ENCODE measurements at regions not wholly inside any gene's neighbourhood (a gene's known extent, or its start where the extent isn't known, plus 50 kb on each side); places are given as distances from the start of the nearest gene placed in this dataset.
A peak's percentile ranks its signal among the peaks of the same experiment; 100 is the strongest.

GRCh38 chr2:234285541-234285940 lies 211.3 kb downstream of the ARL4C start:
- 91 to 92% methylated on average over 1 of the region's 1 CpG for WGBS, 2 donors

GRCh38 chr2:234279637-234280036 lies 217.2 kb downstream of the ARL4C start:
- no peak for DNase-seq
- ATAC-seq = no peak
- Histone ChIP-seq H3K4me1 (no peaks in the 10 kb centered on the region), H3K9me3 (no peaks in the 10 kb centered on the region), H3K36me3 (no peaks in the 10 kb centered on the region), H3K27ac (no peak overlapping the region), H3K27me3 (peaks cover 0 to 8% (median 0%) of the 10 kb centered on the region in 7 donors), H3K4me3 (no peak overlapping the region)
- WGBS, 2 donors = 76 to 97% methylated on average over 3 of the region's 3 CpGs
- TF ChIP-seq CTCF (IDR thresholded peaks at IDR 0.05) = no peak
- intact Hi-C loops (cut with DNase I) = loop anchor here in 2 of 10 donors (10.0 kb wide), 1 partner anchor 145 kb away; no protein-coding TSS in a partner anchor

More at GRCh38 chr2:234285541-234285940, 211.3 kb downstream of the ARL4C start:
- H3K9me3 ChIP-seq = no peaks in the 10 kb centered on the region
- H3K27ac ChIP-seq = no peak overlapping the region
- H3K4me3 ChIP-seq = no peak overlapping the region
- ATAC-seq = no peak
- intact Hi-C loops (cut with DNase I) = loop anchor here in 4 of 10 donors (5.0 to 10.0 kb wide), 3 partner anchors 148 to 212 kb away; partner anchors contain the start of gene ARL4C (in 1 of the 4)
- peaks cover 0 to 31% (median 0%) of the 10 kb centered on the region in 9 donors for H3K4me1 ChIP-seq
- no peaks in the 10 kb centered on the region for H3K36me3 ChIP-seq
- peaks cover 0 to 6% (median 0%) of the 10 kb centered on the region in 7 donors for H3K27me3 ChIP-seq
- no peak for TF ChIP-seq CTCF (IDR thresholded peaks at IDR 0.05)
- no peak for DNase-seq

GRCh38 chr2:234278556-234279255 lies 218.2 kb downstream of the ARL4C start:
- peak overlapping the region in 1 of 10 donors; percentile 55 for H3K27ac ChIP-seq
- TF ChIP-seq CTCF (IDR thresholded peaks at IDR 0.05) = no peak
- no peak for ATAC-seq
- no peak overlapping the region for H3K4me3 ChIP-seq
- DNase-seq = no peak
- no peaks in the 10 kb centered on the region for H3K9me3 ChIP-seq
- H3K36me3 ChIP-seq = no peaks in the 10 kb centered on the region
- 85 to 86% methylated on average over 7 of the region's 7 CpGs for WGBS, 2 donors
- intact Hi-C loops (cut with DNase I) = no loop called here
- H3K4me1 ChIP-seq = no peaks in the 10 kb centered on the region
- H3K27me3 ChIP-seq = peaks cover 0 to 8% (median 0%) of the 10 kb centered on the region in 7 donors

GRCh38 chr2:234275515-234275914 lies 221.4 kb downstream of the ARL4C start:
- H3K4me1 ChIP-seq = no peaks in the 10 kb centered on the region
- H3K27me3 ChIP-seq = peaks cover 0 to 8% (median 0%) of the 10 kb centered on the region in 7 donors
- H3K9me3 ChIP-seq = no peaks in the 10 kb centered on the region
- no peak for TF ChIP-seq CTCF (IDR thresholded peaks at IDR 0.05)
- WGBS, 2 donors = 49 to 62% methylated on average over 2 of the region's 2 CpGs
- H3K27ac ChIP-seq = no peak overlapping the region
- ATAC-seq (peak in 1 of 8 donors; percentile 35), DNase-seq (no peak)
- intact Hi-C loops (cut with DNase I) = no loop called here
- no peak overlapping the region for H3K4me3 ChIP-seq
- H3K36me3 ChIP-seq = no peaks in the 10 kb centered on the region

Data from heart right ventricle (tissue), 16 donors.